Ishikawa (cell line): ENCODE measurements at regions not wholly inside any gene's neighbourhood (a gene's known extent, or its start where the extent isn't known, plus 50 kb on each side); places are given as distances from the start of the nearest gene placed in this dataset.

Source experiments
- CREB1 ChIP-seq: IDR thresholded peaks from 2 replicates; pipeline ENCODE4 v1.6.1; 2012; ENCODE audit warnings: low read depth
- EGR1 ChIP-seq: IDR thresholded peaks from 2 replicates; pipeline ENCODE4 v1.6.1; 2012
- EP300 ChIP-seq: IDR thresholded peaks from 2 replicates; pipeline ENCODE4 v1.6.1; 2012; ENCODE audit warnings: borderline replicate concordance
- FOXM1 ChIP-seq: IDR thresholded peaks from 2 replicates; pipeline ENCODE4 v1.6.1; 2012; ENCODE audit warnings: low read depth, borderline replicate concordance
- MAX ChIP-seq: IDR thresholded peaks from 2 replicates; pipeline ENCODE4 v1.6.1; 2012
- RAD21 ChIP-seq: IDR thresholded peaks from 2 replicates; pipeline ENCODE4 v1.6.1; 2012; ENCODE audit warnings: low read depth
- TAF1 ChIP-seq: IDR thresholded peaks from 2 replicates; pipeline ENCODE4 v1.6.1; 2012; ENCODE audit warnings: low read depth, mild to moderate bottlenecking
- TEAD4 ChIP-seq: IDR thresholded peaks from 2 replicates; pipeline ENCODE4 v1.6.1; 2012

- no peak for TF ChIP-seq EGR1
- no peak for TF ChIP-seq MAX
- TF ChIP-seq CREB1, result no peak
- TF ChIP-seq RAD21, result no peak
- TF ChIP-seq EP300, result no peak
- TF ChIP-seq TAF1, result no peak
- TF ChIP-seq FOXM1, result no peak
- TF ChIP-seq TEAD4, result no peak
These were observed 143.8 kb upstream of the DAAM1 start for GRCh38 chr14:59044707-59045106.
